ENCODE measurements at regions not wholly inside any gene's neighbourhood (a gene's known extent, or its start where the extent isn't known, plus 50 kb on each side); places are given as distances from the start of the nearest gene placed in this dataset.

- Histone ChIP-seq H3K4me3 (no peak overlapping the region), H3K4me1 (peaks cover 18% of the 10 kb centered on the region), H3K27ac (peak overlapping the region in 1 of 2 experiments; percentile 89; a peak in 3 of 6 replicates), H3K9me3 (peaks cover 5% of the 10 kb centered on the region; the same call in 2 of the 3 replicates), H3K4me2 (no peak overlapping the region)
- FAIRE-seq (no peak), ATAC-seq (no peak), DNase-seq (ENCODE audit: low read depth in 1 of 2, low spot score in 1 of 2) (no peak)
- 83% methylated on average over 9 of the region's 9 CpGs for WGBS (ENCODE audit: missing lambda C conversion rate)
- ChIA-PET POLR2A (no interaction called here), CTCF (interaction anchor here (0.6 to 1.5 kb wide), 3 partner anchors 267 to 892 kb away, joined by 3 to 5 read pairs (median 4); partner anchors contain the start of gene THBS1)
- TF ChIP-seq NFE2L2 (conservative IDR thresholded peaks at IDR 0.05; ENCODE audit: low read length) (no peak), EHF (CRISPR knock-in tag; IDR thresholded peaks at IDR 0.05) (no peak), HDAC2 (IDR thresholded peaks at IDR 0.05) (no peak), ZNF302 (CRISPR knock-in tag; IDR thresholded peaks at IDR 0.05) (no peak), BHLHE40 (IDR thresholded peaks at IDR 0.05; ENCODE audit: low read depth, low read length) (no peak), SREBF2 (IDR thresholded peaks at IDR 0.05) (no peak)
- TF ChIP-seq, protein P1, sequence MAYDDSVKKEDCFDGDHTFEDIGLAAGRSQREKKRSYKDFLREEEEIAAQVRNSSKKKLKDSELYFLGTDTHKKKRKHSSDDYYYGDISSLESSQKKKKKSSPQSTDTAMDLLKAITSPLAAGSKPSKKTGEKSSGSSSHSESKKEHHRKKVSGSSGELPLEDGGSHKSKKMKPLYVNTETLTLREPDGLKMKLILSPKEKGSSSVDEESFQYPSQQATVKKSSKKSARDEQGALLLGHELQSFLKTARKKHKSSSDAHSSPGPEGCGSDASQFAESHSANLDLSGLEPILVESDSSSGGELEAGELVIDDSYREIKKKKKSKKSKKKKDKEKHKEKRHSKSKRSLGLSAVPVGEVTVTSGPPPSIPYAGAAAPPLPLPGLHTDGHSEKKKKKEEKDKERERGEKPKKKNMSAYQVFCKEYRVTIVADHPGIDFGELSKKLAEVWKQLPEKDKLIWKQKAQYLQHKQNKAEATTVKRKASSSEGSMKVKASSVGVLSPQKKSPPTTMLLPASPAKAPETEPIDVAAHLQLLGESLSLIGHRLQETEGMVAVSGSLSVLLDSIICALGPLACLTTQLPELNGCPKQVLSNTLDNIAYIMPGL (CRISPR knock-in tag; IDR thresholded peaks at IDR 0.05; ENCODE audit: borderline replicate concordance) = no peak
- TF ChIP-seq, protein P2, sequence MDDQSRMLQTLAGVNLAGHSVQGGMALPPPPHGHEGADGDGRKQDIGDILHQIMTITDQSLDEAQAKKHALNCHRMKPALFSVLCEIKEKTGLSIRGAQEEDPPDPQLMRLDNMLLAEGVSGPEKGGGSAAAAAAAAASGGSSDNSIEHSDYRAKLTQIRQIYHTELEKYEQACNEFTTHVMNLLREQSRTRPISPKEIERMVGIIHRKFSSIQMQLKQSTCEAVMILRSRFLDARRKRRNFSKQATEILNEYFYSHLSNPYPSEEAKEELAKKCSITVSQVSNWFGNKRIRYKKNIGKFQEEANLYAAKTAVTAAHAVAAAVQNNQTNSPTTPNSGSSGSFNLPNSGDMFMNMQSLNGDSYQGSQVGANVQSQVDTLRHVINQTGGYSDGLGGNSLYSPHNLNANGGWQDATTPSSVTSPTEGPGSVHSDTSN (IDR thresholded peaks at IDR 0.05) = no peak
Observed at GRCh38 chr15:38864827-38865581, 300.4 kb upstream of the RASGRP1 start.

DNA sequence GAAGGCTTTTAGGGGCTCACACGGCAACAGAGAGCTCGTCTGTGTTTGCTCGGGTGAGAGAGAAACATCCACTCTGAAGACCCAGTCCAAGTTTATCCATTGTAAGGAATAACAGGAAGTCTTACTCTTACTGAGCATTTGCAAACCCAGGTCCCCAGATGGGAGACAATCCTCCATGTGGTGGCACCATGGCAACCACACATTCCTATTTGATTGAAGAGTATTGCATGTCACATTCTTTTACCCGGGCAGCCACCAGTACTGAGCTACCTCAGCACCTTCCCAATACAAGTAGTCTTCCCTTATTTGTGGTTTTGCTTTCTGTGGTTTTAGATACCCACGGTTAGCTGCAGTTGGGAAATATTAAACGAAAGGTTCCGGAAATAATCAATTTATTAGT, 302.9 kb upstream of the RASGRP1 start:
- peak overlapping the region; percentile 80 to 89 for H3K27ac ChIP-seq
- ChIA-PET POLR2A (interaction anchor here (0.5 to 1.1 kb wide), 3 partner anchors 9 to 713 kb away, joined by 4 to 5 read pairs (median 4); partner anchors contain the start of gene THBS1), CTCF (interaction anchor here (0.6 to 1.3 kb wide), 2 partner anchors 160 to 254 kb away, joined by 3 read pairs; no protein-coding TSS in a partner anchor)

More for the DNA sequence above, 302.9 kb upstream of the RASGRP1 start:
- no peak for TF ChIP-seq JUN (IDR thresholded peaks at IDR 0.05)
- TF ChIP-seq HOXB5 (CRISPR knock-in tag; IDR thresholded peaks at IDR 0.05) = no peak
- TF ChIP-seq RCOR1 (IDR thresholded peaks at IDR 0.05; ENCODE audit: low read depth, low read length) = no peak
- TF ChIP-seq, protein P1 (CRISPR knock-in tag; IDR thresholded peaks at IDR 0.05; ENCODE audit: borderline replicate concordance) = no peak
- no peak for TF ChIP-seq BCL3 (IDR thresholded peaks at IDR 0.05)
- no peak for TF ChIP-seq ZFP36 (IDR thresholded peaks at IDR 0.05; ENCODE audit: borderline replicate concordance, partially characterized antibody)
- no peak for TF ChIP-seq FOXS1 (CRISPR knock-in tag; IDR thresholded peaks at IDR 0.05)
- no peak for TF ChIP-seq ESRRA (IDR thresholded peaks at IDR 0.05; ENCODE audit: borderline replicate concordance, low read length)
- no peak for TF ChIP-seq ZC3H11A (IDR thresholded peaks at IDR 0.05)
- no peak for TF ChIP-seq ZSCAN20 (CRISPR knock-in tag; IDR thresholded peaks at IDR 0.05)
- no peak for TF ChIP-seq GATA3 (IDR thresholded peaks at IDR 0.05; ENCODE audit: borderline replicate concordance)
- TF ChIP-seq RARB (CRISPR knock-in tag; IDR thresholded peaks at IDR 0.05) = no peak
- no peak for TF ChIP-seq HOXA7 (CRISPR knock-in tag; IDR thresholded peaks at IDR 0.05)
- TF ChIP-seq SREBF2 (IDR thresholded peaks at IDR 0.05) = no peak
- TF ChIP-seq, protein P2 (IDR thresholded peaks at IDR 0.05) = no peak
- no peak for TF ChIP-seq CEBPB (IDR thresholded peaks at IDR 0.05)
- no peak for TF ChIP-seq TP53 (CRISPR knock-in tag; IDR thresholded peaks at IDR 0.05)
- TF ChIP-seq, protein P3, sequence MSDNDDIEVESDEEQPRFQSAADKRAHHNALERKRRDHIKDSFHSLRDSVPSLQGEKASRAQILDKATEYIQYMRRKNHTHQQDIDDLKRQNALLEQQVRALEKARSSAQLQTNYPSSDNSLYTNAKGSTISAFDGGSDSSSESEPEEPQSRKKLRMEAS (IDR thresholded peaks at IDR 0.05) = no peak
- DNase-seq (ENCODE audit: low read depth in 1 of 2, low spot score in 1 of 2) (no peak), FAIRE-seq (no peak), ATAC-seq (no peak)
- no peak overlapping the region for H3K4me3 ChIP-seq
- 88% methylated on average over 7 of the region's 7 CpGs for WGBS (ENCODE audit: missing lambda C conversion rate)
- H3K9me3 ChIP-seq = peaks cover 21% of the 10 kb centered on the region
- peaks cover 19% of the 10 kb centered on the region for H3K4me1 ChIP-seq
- H3K4me2 ChIP-seq = peak overlapping the region; percentile 70

Measured in A549 (cell line).